Neural cell (in vitro differentiated cells): ENCODE measurements at regions not wholly inside any gene's neighbourhood (a gene's known extent, or its start where the extent isn't known, plus 50 kb on each side); places are given as distances from the start of the nearest gene placed in this dataset.

Source experiments
- CTCF ChIP-seq: fragments of 450-650 bp; IDR thresholded peaks from 2 replicates; pipeline ENCODE4 v1.5.1; 2014; ENCODE audit warnings: antibody characterized with exemption, mild to moderate bottlenecking, moderate library complexity; ENCODE audit not compliant: poor library complexity, severe bottlenecking
- EP300 ChIP-seq: fragments of 450-650 bp; conservative IDR thresholded peaks from 2 replicates; pipeline ENCODE4 v1.6.1; 2014; ENCODE audit warnings: antibody characterized with exemption, mild to moderate bottlenecking, moderate library complexity; ENCODE audit not compliant: poor library complexity, severe bottlenecking
- EZH2 ChIP-seq: fragments of 200-600, 300-800 bp; shearing (Covaris generic), sonication (generic); IDR thresholded peaks from 2 replicates; pipeline ENCODE4 v1.6.1; 2014; ENCODE audit warnings: antibody characterized with exemption, low read length, borderline replicate concordance, mild to moderate bottlenecking; ENCODE audit not compliant: insufficient read depth, poor library complexity, severe bottlenecking
- MXI1 ChIP-seq: fragments of 450-650 bp; conservative IDR thresholded peaks from 2 replicates; pipeline ENCODE4 v1.6.1; 2014; ENCODE audit warnings: antibody characterized with exemption, mild to moderate bottlenecking; ENCODE audit not compliant: poor library complexity, severe bottlenecking
- POLR2AphosphoS5 ChIP-seq: IDR thresholded peaks from 2 replicates; pipeline ENCODE4 v1.6.1; 2012
- RAD21 ChIP-seq: fragments of 450-650 bp; conservative IDR thresholded peaks from 2 replicates; pipeline ENCODE4 v1.6.1; 2014; ENCODE audit warnings: antibody characterized with exemption, mild to moderate bottlenecking, moderate library complexity
- REST ChIP-seq: IDR thresholded peaks from 2 replicates; pipeline ENCODE4 v1.6.1; 2012; ENCODE audit warnings: borderline replicate concordance
- TAF1 ChIP-seq: IDR thresholded peaks from 2 replicates; pipeline ENCODE4 v1.6.1; 2012; ENCODE audit warnings: low read depth

- TF ChIP-seq CTCF = no peak
- TF ChIP-seq EZH2 = no peak
- TF ChIP-seq MXI1 = no peak
- no peak for TF ChIP-seq TAF1
- peak; percentile 41 for TF ChIP-seq POLR2AphosphoS5
- TF ChIP-seq RAD21 = no peak
- TF ChIP-seq REST = peak; percentile 97
- peak; percentile 36 for TF ChIP-seq EP300
Observed at GRCh38 chr13:109599901-109600657, 186.3 kb downstream of the IRS2 start.
